Ovary (tissue), 3 donors: ENCODE measurements at regions not wholly inside any gene's neighbourhood (a gene's known extent, or its start where the extent isn't known, plus 50 kb on each side); places are given as distances from the start of the nearest gene placed in this dataset.

ENCODE experiments used
- CTCF ChIP-seq, 3 donors: fragments of 450-650 bp in 2 of 3; fragments of 200-600 bp in 1 of 3; IDR thresholded peaks; one replicate each; pipeline versions ENCODE4 v1.5.1 to v1.8.0; 2016 to 2022; ENCODE audit warnings: antibody characterized with exemption in 3 of 3, mild to moderate bottlenecking in 1 of 3
- EP300 ChIP-seq: sonication (generic); formaldehyde crosslinking; IDR thresholded peaks from one replicate; pipeline ENCODE4 v1.6.1; 2017; ENCODE audit warnings: antibody characterized with exemption
- POLR2A ChIP-seq: fragments of 450-650 bp; IDR thresholded peaks from one replicate; pipeline ENCODE4 v1.6.1; 2017; ENCODE audit warnings: antibody characterized with exemption, mild to moderate bottlenecking, moderate library complexity
- donor health status: DM: no; HTN: no; CAD: no.

- TF ChIP-seq CTCF (IDR thresholded peaks at IDR 0.05): no peak
- TF ChIP-seq POLR2A: no peak
- TF ChIP-seq EP300: no peak
Measured at GRCh38 chr20:11585752-11586352, 331.8 kb upstream of the BTBD3 start.
